ENCODE measurements at regions not wholly inside any gene's neighbourhood (a gene's known extent, or its start where the extent isn't known, plus 50 kb on each side); places are given as distances from the start of the nearest gene placed in this dataset.

- TF ChIP-seq RNF2 (IDR thresholded peaks at IDR 0.05) = no peak
- no peak for TF ChIP-seq ZNF436 (CRISPR knock-in tag; IDR thresholded peaks at IDR 0.05)
- no peak for TF ChIP-seq GABPA (tag; conservative IDR thresholded peaks at IDR 0.05; ENCODE audit: low read depth)
- no peak for TF ChIP-seq ZNF224 (CRISPR knock-in tag; IDR thresholded peaks at IDR 0.05)
- no peak for TF ChIP-seq CTCF (IDR thresholded peaks at IDR 0.05 in 2 of 3, conservative IDR thresholded peaks at IDR 0.05 in 1 of 3; ENCODE audit: insufficient read depth in 2 of 3, low read depth in 1 of 3, low read length in 3 of 3)
- TF ChIP-seq FOXO4 (CRISPR knock-in tag; IDR thresholded peaks at IDR 0.05) = no peak
- no peak for TF ChIP-seq ZNF3 (CRISPR knock-in tag; IDR thresholded peaks at IDR 0.05)
- TF ChIP-seq CREBBP (IDR thresholded peaks at IDR 0.05; ENCODE audit: low read depth, low read length) = no peak
- no peak for TF ChIP-seq CEBPB (tag; IDR thresholded peaks at IDR 0.05)
- TF ChIP-seq ZNF184 (CRISPR knock-in tag; IDR thresholded peaks at IDR 0.05) = no peak
- TF ChIP-seq THAP7 (CRISPR knock-in tag; IDR thresholded peaks at IDR 0.05) = no peak
- TF ChIP-seq MYC (IDR thresholded peaks at IDR 0.05; ENCODE audit: low read depth, low read length) = no peak
- no peak for TF ChIP-seq MYC (CRISPR knock-in tag; IDR thresholded peaks at IDR 0.05; ENCODE audit: borderline replicate concordance, low read depth)
- TF ChIP-seq SMAD3 (CRISPR knock-in tag; conservative IDR thresholded peaks at IDR 0.05) = no peak
- TF ChIP-seq, protein P1, sequence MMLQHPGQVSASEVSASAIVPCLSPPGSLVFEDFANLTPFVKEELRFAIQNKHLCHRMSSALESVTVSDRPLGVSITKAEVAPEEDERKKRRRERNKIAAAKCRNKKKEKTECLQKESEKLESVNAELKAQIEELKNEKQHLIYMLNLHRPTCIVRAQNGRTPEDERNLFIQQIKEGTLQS (IDR thresholded peaks at IDR 0.05) = no peak
- TF ChIP-seq, protein P1 (CRISPR knock-in tag; conservative IDR thresholded peaks at IDR 0.05) = no peak
Observed at GRCh38 chr11:92744929-92745585, 224.4 kb upstream of the MTNR1B start.

All from K562 (cell line).